Hematopoietic multipotent progenitor cell treated with erythropoietin and hydrocortisone succinate and interleukin-3 and kit ligand, for 15 days (in vitro differentiated cells): ENCODE measurements at regions not wholly inside any gene's neighbourhood (a gene's known extent, or its start where the extent isn't known, plus 50 kb on each side); places are given as distances from the start of the nearest gene placed in this dataset.

Source experiments
- DNase-seq: peaks from one replicate; pipeline ENCODE4 v3.0.0-alpha.2; 2015; ENCODE audit warnings: low spot score

DNA sequence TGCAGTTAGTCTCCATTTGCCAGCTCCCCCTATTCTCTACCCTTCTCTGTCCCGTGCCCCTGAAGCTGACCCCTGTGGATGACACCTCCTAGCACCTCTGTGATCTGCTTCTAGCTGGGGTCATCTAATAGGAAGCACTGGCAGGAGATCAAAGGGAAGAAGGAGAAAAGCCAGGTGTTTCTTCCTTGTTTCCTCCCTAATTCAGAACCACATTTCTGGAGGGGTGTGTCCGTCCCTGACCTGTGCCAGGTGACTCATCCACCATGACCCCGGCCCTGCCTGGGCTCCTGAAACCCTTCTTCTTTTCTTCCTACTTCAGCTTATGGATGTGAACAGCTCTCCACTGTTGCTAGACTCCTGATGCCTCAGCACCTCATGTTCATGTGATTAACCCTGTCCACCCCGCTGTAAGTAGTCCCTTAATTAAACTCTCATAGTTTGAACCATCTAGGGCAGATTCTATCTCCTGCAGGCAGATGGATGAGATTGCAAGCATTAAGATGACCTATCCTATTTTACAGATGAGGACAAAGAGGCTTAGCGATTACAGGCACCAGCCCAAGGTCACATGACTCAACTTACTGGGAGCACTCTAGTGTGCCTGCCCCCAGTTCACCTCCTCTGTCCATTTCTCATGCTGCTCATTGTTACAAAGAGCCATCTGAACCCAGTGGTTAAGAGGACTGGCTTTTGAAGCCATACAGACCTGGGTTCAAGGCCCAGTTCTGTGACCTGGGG lies 770.5 kb downstream of the MED13L start:
- no peak for DNase-seq

DNA sequence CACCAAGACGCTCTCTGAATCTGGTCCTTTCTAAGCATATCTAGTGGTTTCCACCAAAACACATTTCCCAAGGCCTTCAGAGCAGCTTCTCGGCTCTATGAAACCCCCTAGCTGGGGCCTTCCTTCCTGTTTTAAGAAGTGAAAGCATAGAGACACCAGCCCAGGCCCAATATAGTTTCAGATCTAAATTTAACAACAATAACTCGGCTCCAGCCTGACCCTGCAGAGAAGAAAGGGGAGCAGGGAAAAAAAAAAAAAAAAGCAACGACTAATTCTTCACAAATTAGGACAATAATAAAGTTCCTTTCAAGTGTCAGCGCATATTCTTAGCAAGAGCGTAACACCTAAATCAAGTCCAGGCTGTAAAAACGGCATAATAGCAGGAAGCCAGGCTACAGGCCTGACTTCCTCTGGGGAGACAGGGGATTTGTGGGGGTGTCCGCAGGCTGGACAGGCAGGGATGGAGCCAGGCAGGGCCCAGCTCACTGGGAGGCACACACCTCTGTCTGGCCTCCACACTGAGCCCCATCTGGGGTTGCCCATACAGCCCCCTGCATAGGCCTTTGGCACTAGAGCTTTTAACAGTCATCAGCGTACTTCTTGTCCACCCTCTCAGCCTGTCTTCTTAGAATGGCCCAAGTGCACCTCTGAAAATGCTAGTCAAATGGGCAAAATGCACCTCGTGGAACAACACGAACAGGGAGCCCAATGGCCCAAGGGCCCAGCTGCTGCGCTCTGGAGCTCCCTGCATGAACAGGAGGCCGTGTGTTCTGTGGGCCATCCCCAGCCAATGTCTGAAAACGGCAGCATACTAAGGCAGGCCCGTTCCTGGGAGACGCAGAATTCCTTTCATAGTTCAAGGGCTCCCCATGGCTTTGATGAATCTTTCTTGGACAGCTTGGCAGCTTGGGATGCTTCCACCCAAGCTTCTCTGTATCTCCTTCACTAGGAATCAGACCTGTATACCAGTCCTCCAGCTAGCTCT lies 772.9 kb downstream of the MED13L start:
- no peak for DNase-seq

DNA sequence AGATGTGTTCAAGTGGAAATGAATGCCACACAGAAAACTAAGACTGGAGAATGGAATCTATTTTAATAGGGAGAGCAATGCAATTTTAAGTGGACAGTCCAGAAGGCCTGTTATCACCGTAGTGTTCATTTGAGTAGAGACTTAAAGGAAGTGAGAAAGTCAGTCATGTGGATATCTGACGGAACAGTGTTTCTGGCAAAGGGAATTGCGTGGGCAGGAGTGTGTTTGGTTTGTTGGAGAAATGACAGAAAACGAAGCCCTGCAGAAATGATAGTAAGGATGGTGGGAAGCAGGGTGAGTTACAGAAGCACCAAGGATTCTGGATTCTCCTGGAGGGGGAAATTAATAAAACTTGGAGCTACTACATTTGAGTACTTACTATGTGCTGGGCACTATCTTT lies 776.6 kb downstream of the MED13L start:
- no peak for DNase-seq

DNA sequence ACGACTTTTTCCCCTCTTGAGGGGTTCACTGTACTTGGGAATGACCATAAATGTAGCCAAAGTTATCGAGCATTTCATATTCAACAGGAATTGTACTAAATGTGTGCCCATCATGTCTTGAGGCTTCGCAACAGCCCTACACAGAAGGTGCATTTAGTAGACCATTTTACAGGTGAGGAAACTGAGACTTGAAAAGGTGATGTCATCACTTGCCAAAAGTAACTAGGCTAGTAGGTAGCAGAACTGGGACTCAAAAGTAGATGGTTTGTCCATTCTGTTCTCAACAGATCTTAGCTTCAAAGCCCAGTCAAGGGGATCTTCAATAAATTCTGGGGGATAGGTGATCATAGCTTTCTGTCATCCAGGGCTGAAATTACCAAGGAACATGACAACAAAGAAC lies 782.2 kb downstream of the MED13L start:
- DNase-seq = no peak

DNA sequence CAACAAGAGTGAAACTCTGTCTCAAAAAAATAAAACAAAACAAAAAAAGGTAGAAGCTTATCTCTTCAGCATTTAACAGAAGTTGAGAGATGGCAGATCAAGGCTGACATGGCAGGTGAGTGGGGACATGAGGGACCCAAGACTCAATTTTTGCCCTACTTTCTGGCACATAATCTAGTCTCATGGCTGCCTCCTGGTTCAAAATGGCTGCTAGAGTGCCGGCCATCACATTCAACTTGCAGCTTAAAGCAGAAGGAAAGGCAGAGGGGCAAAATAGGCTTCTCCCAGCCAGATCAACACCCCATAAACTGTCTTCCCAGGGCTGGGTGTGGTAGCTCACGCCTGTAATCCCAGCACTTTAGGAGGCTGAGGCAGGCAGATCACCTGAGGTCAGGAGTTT lies 784.9 kb downstream of the MED13L start:
- no peak for DNase-seq

DNA sequence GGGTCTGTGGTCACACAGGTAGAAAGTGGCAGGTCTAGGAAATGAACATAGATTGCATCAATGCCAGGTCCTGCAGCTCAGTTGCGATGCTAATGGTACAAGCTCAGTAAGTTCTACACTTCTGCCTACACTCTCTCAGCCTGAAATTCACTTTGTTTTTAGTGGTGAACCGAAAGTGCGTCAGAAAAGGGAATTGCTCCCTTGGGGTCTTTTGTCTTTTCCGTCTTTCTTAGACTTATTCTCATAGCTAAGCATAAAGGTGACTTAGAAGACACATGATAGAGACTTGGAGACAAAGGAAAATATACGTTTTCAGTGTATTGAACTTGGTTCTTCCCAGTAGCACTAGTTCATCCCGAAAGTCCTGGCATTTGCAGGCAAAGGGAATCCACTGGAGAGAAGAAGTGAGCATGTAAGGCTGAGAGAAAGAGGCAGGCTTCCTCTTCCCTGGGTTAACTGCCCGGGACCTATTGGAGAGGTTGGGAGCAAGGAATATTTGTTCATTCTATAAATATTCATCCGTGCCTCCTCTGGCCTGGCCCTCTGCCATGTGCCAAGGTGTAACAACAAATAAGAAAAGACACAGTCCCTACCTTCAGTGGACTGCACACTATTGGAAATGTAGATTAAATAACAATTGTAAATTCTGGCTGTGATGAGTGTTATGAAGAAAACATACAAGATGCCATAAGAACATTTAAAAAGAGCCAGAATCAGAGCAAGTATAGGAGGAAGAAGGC lies 785.8 kb downstream of the MED13L start:
- no peak for DNase-seq

DNA sequence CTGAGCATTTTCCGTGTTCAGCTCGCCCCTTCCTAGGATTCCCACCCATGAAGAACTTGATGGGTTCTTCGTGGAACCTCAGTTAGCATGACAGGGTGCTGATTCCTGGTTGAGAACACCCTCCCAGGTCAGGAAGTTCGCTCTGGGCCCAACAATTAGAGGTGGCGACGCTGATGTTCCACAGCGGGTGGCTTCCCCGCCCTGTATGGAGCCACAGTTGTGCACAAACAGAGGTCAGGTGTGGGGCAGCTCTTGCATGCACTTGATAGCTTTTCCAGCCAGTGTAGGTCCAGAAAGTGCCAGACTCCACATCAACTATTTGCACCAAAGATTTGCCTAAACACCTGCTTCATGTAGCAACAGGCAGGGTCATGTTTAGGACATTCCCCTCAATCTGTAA lies 788.2 kb downstream of the MED13L start:
- DNase-seq = no peak

DNA sequence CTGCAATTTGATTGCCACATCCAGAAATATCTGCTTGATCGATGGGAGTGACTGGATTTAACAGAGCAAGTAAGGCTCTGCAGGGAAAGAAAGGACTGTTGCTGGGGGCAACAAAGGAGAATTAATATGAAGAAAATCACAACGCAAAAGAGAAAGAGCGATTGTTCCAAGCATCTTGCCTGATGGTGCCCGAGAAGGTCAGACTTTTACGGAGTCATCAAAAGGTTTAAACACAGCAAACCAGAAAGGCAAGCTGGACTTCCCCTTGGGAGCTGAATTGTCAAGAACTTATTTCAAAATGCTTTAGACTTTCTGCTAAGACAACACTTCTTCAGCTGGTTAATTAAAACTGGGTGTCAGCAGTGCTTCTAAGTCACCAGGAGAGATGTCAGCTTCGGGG lies 791.5 kb downstream of the MED13L start:
- DNase-seq = no peak

DNA sequence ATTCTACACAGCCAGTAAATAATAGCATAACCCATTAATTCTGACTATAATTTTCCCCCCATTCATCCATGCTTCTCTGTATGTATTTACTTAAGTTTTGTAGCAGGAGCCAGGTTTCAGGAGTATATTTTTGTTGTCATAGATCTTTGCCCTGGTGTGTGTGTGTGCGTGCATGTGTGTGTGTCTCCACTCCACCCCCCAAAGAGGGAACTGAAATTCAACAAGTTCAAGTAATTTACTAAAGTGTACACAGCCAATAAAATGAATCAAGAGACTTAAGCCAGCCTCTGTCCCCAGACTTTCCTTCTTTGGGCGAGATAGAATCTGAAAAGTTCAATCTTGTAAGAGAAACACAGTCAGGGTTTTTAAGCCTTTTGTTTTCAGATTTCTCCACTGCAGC lies 792.0 kb downstream of the MED13L start:
- DNase-seq = no peak

DNA sequence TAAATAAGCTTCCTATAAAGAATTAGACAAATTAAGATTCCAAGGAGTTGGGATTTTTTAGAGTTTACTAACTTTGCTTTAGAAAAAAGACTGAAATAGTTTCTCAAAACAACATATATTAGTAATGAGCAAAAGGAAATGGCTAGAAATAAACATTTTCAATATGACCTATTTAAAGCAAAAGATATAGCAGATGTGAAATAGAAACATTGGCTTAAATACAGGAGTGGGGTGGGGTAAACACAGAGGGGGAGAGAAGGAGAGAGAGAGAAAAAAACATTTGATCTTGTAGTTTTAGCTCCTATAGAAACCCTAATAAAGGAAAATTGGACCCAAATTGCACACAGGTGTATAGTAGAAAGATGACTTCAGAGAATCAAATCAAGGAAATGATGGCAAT lies 794.5 kb downstream of the MED13L start:
- DNase-seq = no peak

DNA sequence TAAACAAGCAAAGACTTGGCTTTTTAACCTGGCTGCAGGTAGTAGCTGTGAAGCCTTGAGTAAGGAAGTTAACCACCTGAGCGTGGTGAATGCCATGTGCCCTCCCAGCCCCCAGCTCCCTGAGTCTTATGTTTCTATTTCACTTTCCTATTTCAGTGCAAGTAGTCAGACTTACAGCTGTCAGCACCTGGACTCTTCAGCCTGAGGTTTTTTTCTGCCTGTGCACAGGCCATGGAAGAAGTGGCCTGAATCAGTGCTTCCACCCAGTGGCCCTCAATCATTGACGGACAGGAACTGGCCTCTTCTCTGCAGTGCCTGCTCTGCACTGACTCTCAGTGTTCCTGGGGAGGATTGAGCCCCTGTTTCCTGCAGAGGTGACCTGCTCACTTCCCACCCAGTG lies 796.4 kb downstream of the MED13L start:
- DNase-seq = no peak

DNA sequence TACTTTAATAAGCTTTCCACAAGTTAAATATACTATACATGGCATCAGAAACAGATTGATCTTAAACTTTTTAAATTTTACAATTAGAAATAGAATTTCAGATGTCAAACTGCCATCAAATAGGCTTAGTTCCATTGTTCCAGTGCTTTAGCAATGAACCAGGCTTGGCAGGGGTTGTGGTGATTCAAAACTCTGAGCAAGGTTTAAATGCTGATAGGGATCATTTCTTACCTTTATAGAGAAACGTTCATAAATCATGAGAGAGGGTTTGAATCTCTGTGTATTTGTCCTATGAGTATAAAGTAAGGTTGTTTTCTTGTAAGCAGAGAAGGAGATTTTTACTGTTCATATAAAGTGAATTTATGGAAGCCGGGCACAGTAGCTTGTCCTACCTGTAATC lies 794.5 kb upstream of the TBX3 start:
- no peak for DNase-seq

DNA sequence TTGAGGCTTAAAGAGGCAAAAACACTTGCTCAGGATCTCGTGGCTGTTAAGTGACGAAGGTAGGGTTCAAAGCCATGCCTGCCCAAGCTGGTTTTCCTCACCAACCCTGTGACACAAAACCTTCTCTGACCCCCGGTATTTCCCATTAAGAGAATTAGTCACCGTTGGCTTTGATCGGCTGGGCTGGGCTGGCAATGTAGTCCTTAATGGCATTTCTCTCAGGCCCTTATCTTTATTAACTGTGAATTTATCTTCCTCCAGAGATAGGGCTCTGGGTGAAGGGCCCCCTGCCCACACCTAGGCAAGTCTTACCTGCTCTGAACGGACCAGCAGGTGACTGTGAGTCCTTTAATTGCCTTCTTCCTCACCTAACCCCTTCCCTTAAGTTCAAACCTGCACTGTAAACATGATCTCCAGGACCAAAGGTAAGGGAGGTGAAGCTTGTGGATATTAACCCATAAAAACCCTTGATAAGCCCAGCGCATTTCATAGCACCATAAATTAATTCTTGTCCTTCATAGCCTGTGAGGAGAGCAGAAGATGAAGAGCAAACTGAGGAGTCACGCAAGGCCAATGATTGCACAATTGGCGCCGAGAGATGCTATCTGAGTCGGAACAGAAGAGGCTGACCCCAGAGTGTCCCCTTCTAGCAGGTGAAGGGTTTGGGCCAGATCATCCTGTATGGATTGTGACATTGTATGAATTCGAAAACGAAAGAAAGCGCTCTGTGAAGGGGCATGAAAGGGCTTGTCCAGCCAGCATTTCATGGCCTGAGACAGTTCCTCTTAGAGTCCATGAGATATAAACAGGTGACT lies 790.8 kb upstream of the TBX3 start:
- no peak for DNase-seq

DNA sequence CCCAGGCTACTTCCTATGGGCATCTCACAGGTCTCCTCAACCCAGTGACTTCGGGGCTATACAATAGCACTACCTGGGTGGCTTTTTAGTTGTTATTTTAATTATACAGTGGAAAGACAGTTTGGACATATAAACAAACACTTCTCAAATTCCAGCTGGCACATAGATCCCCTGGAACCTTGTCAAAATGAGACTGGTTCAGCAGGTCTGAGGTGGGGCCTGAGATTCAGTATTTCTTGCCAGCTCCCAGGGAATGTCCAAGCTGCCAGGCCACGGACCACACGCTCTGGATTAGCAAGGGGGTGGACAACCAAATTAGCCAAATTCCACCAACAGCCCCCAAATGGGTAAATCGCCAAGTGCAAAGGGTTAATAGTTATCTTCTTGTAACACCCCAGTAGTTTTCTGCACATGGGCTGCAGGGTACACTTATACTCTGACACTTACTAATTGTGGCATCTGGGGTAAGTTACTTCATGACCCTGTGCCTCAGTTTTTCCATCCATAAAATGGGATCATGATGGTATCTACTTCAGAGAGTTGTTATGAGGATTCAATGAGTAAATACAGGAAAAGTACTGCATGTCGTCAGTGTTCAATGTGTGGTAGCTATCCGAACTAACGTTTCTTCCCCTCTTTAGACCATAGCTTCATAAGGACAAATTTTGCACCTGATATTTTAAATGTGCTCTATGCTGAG lies 789.4 kb upstream of the TBX3 start:
- no peak for DNase-seq

DNA sequence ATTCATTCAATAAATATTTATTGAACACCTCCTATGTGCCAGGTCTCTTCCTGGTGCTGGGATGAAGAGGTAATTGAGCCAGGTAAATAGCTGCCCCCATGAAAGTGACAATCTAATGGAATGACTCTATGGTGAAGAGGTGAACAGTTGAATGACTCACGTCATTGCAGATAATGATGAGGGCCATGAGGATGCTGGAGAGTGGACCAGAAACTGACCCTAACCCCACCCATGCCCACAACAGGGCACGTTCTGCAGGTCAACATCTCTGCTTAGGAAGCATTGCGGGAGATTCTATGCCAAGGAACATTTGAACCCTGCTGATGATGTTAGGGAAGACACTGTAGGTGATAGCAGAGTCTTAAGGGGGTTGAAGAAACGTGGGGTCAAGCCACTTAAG lies 788.9 kb upstream of the TBX3 start:
- no peak for DNase-seq

DNA sequence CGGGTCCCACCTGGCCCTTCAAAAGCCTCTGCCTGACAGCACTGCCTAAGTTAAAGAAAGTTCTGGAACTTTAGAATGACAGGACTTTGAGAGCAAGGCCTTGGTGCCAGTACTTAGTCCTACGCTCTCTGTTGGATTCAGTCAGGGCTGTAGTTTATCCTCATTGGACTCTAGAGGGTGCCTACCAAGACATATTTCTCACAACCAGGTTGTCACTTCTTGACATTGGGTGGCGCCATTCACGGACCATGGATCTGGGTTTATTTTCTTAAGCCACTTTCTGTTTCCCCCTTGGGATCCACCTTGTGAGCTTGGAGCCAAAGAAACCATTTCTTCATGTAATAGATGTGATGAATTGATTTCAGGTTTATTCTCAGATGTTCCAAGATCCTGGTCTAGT lies 787.0 kb upstream of the TBX3 start:
- DNase-seq = no peak

DNA sequence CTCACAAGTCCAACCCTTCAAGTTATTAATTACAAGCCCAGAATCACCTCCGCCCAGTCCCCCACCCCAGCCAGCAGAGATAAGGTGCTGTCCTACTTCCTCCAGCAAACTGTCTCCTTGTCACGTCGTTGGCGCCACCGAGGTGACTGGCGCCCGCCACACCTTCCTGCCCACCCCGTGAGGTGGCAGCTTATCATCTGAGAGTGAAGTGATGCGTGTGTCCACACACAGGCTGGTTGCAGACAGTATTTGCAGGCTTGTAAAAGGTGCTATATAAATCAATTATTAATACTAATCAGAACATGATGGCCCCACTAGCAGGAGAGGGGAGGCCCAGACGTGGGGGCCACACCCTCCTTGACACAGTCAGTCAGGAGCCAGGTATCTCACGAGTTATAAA lies 786.6 kb upstream of the TBX3 start:
- DNase-seq = no peak

DNA sequence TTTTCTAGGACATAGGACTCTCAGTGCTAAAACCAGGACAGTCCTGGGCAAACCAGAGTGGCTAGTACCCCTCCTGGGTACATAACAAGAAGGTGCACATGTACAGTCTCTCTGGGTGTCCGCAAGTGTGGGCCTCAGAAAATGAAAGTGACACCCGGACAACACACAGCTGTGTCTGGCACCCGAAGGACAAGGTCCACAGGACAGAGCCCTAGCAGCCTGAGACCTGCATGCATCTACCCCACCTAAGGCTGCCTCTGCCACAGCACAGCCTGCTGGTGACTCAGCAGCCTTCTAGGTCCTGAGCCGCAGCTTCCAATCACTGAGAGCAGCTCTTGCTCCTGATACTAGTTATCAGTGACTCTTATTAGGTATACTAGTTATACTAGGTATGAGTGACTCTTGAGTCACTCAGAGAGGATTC lies 784.1 kb upstream of the TBX3 start:
- DNase-seq = no peak

DNA sequence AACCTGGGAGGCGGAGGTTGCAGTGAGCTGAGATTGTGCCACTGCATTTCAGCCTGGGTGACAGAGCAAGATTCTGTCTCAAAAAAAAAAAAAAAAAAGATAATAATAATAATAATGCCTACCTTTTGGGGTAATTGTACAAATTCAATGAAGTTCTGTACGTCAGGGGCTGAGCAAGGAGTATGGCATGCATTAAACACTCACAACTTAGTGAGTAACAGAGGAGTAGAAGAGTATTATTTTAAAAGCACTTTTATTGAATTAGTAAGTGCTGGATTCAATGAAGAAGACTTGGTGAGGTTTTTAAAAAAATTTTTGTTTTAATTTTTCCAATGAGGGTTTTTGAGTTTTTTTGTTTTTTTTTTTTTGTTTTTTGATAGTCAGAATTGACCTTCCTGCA lies 783.6 kb upstream of the TBX3 start:
- no peak for DNase-seq

DNA sequence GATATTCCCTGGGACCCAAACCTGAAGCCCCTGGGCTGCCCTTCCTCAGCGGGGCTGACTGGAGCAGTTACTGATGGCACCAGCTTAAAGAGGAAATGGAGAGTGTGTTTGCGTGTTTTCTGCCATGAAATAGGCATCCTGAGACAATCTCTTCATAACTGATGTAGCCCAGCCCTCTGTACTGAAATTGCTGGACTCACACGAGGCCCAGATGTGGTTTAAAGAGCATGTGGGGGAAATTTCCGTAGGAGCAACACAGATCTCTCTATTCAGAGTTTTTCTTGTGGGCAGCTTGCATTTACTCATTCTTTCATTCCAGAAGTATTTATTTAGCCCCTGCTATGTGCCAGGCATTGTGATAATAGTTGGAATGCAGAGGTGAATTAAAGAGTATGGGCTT lies 782.1 kb upstream of the TBX3 start:
- no peak for DNase-seq

DNA sequence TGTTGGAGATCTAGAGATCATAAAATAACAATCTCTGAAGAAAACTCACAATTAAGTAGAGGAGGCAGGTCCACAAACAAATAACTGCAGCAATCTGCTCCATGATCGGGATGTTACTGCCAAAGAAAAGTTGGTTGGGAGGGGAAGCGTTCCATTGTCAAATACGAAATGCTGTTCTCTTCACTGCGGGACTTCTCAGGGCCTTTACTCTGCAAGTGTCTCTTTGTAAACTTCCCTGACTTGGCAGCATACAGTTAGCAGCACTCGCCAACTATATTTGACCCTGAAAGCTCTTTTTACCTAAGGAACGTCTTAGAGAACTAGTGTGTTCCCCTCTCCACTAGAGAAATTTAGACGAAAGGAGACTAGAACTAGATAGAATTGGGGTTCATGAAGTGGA lies 780.7 kb upstream of the TBX3 start:
- DNase-seq = no peak
